ENCODE measurements at regions not wholly inside any gene's neighbourhood (a gene's known extent, or its start where the extent isn't known, plus 50 kb on each side); places are given as distances from the start of the nearest gene placed in this dataset.

GRCh38 chr2:66113988-66114625, 320.8 kb upstream of the MEIS1 start:
- H3K36me3 ChIP-seq (ENCODE audit: control insufficient read depth, insufficient read depth, low read length) = no peaks in the 10 kb centered on the region
- ChIA-PET CTCF (no interaction called here), POLR2A (no interaction called here)
- no peak for TF ChIP-seq POLR2AphosphoS5 (IDR thresholded peaks at IDR 0.05; ENCODE audit: low read depth, low read length)
- no peak for TF ChIP-seq SIN3A (IDR thresholded peaks at IDR 0.05; ENCODE audit: borderline replicate concordance, insufficient read depth, low read depth, low read length)
- no peak for TF ChIP-seq REST (IDR thresholded peaks at IDR 0.05; ENCODE audit: insufficient read depth in 1 of 2, low read depth in 2 of 2, low read length in 1 of 2)
- no peak for TF ChIP-seq TCF7L2 (IDR thresholded peaks at IDR 0.05; ENCODE audit: low read depth, low read length)
- no peak for TF ChIP-seq CTCF (IDR thresholded peaks at IDR 0.05)
- intact Hi-C loops (cut with micrococcal nuclease; ENCODE audit: unreplicated experiment) (no loop called here), in situ Hi-C loops (cut with HindIII; ENCODE audit: low pct_unique_long_range_greater_than_20kb, low sequenced_read_pairs) (no loop called here)
- no TSS peak for BruUV-seq (replicated peaks)
- DNase-seq (ENCODE audit: low read depth, low spot score) = no peak
- H3K27ac ChIP-seq (ENCODE audit: low read length) = no peak overlapping the region
- no peaks in the 10 kb centered on the region for H3K9me3 ChIP-seq (ENCODE audit: control insufficient read depth, insufficient read depth, low read depth, low read length)
- H3K4me3 ChIP-seq (ENCODE audit: low read depth in 2 of 2, low read length in 2 of 2) = no peak overlapping the region
- no peak for ATAC-seq
- no peaks in the 10 kb centered on the region for H3K27me3 ChIP-seq (ENCODE audit: control insufficient read depth, insufficient read depth, low read length)
- no peaks in the 10 kb centered on the region for H3K4me1 ChIP-seq (ENCODE audit: control insufficient read depth, insufficient read depth, low read length)

GRCh38 chr2:66111706-66112105, 323.2 kb upstream of the MEIS1 start:
- H3K27me3 ChIP-seq (ENCODE audit: control insufficient read depth, insufficient read depth, low read length) = no peaks in the 10 kb centered on the region
- intact Hi-C loops (cut with micrococcal nuclease; ENCODE audit: unreplicated experiment) = no loop called here
- H3K27ac ChIP-seq (ENCODE audit: low read length) = no peak overlapping the region
- POLR2A ChIA-PET = no interaction called here
- DNase-seq (ENCODE audit: low read depth, low spot score) (no peak), ATAC-seq (no peak)
- H3K9me3 ChIP-seq (ENCODE audit: control insufficient read depth, insufficient read depth, low read depth, low read length) = no peaks in the 10 kb centered on the region
- no peaks in the 10 kb centered on the region for H3K4me1 ChIP-seq (ENCODE audit: control insufficient read depth, insufficient read depth, low read length)
- TF ChIP-seq CTCF (IDR thresholded peaks at IDR 0.05) = no peak
- TF ChIP-seq REST (IDR thresholded peaks at IDR 0.05; ENCODE audit: insufficient read depth in 1 of 2, low read depth in 2 of 2, low read length in 1 of 2) = no peak
- TF ChIP-seq SIN3A (IDR thresholded peaks at IDR 0.05; ENCODE audit: borderline replicate concordance, insufficient read depth, low read depth, low read length) = no peak
- TF ChIP-seq TCF7L2 (IDR thresholded peaks at IDR 0.05; ENCODE audit: low read depth, low read length) = no peak
- TF ChIP-seq POLR2AphosphoS5 (IDR thresholded peaks at IDR 0.05; ENCODE audit: low read depth, low read length) = no peak
- in situ Hi-C loops (cut with HindIII; ENCODE audit: low pct_unique_long_range_greater_than_20kb, low sequenced_read_pairs) = no loop called here
- CTCF ChIA-PET = no interaction called here
- no TSS peak for BruUV-seq (replicated peaks)
- H3K4me3 ChIP-seq (ENCODE audit: low read depth in 2 of 2, low read length in 2 of 2) = no peak overlapping the region
- H3K36me3 ChIP-seq (ENCODE audit: control insufficient read depth, insufficient read depth, low read length) = no peaks in the 10 kb centered on the region

Data from Panc1 (cell line).